ENCODE measurements at regions not wholly inside any gene's neighbourhood (a gene's known extent, or its start where the extent isn't known, plus 50 kb on each side); places are given as distances from the start of the nearest gene placed in this dataset.

DNA sequence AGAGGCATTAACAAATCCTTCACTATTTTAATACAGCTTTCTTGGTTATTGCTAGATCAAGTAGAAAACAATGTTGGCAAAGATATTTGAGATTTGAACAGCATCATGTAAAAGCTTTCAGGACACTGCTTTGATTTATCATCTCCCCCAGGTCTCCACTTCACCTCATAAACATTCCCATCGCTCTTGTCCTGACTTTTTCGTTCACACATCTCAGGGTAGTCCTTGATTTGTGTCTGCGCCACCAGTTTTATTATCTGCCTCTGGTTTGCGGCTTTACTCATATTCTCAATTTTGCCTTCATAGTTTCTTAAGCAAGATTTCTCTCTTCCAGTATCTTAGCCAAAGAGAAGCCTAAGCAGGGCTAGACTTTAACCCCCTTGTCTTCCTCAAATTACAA, 63.5 kb upstream of the ROR1 start:
- no peak for DNase-seq (ENCODE audit: low read depth)

- DNase-seq (ENCODE audit: low read depth): no peak
Observed at GRCh38 chr1:63710761-63711380, 62.9 kb upstream of the ROR1 start.

GRCh38 chr1:63713041-63713440, 60.8 kb upstream of the ROR1 start:
- DNase-seq (ENCODE audit: low read depth): no peak

DNA sequence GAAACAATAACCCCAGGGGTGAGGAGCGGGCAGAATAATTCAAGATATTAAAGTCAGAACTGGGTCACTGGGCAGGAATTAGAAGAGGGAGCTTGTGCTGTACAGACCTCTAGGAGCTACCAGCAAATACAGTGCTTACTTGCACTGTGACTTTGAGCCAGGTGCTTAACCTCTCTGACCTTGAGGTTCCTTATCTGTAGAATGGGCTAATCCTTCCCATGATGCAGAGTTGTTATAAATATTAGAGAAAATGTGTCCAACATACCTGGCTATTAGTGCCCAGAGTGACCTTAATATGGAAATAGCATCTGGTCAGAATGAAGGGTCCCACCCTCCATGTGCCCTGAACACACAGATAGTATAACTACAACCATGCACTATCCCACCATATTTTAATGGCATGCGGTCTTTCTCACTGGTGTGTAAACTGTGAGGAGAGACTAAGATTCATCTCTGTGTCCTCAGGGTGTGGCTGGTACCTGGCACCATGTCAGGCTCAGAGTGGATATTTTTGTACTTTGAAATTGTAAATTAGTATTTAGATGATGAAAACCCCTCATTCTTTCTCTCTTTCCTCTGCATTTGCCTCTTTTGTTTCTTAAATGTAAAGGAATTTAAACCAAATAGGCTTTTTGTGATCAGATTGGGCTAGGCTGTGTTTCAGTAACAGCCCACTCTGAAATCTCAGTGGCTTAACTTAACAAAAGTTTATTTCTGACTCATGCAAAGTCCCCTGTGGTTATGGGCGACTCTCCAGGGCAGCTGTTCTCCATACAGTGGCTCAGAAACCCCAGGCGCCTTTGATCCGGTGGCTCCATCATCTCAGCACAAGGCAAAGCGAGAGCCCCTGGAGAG, 60.0 kb upstream of the ROR1 start:
- DNase-seq (ENCODE audit: low read depth): peak; percentile 61

- no peak for DNase-seq (ENCODE audit: low read depth)
Observed at GRCh38 chr1:63714482-63714760, 59.4 kb upstream of the ROR1 start.

DNA sequence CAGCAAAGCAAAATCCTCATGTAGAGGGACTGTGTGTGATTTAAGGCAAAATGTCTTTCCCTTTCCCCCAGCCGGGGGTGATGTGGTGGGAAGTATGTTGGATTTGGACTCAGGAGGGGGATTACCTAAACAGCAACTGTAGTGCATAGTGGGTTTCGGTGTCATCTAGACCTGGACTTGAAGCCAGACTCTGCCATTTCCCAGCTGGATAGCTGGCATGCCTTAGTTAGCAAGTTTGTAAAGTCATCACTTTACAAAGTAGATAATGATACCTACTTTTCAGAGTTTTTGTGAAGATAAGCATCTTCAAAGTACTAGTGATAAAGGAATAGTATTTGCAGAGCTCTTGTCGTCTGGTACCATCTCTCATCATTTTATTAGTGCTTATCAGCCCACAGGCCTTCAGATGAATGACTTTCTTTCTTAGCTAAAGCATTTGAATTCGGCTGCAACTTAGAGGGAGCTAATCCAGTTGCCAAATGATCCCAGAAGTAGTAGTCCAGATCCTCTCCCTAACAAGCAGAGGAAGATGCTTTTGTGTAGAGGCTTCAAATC, 56.2 kb upstream of the ROR1 start:
- no peak for DNase-seq (ENCODE audit: low read depth)

GRCh38 chr1:63718541-63718970, 55.3 kb upstream of the ROR1 start:
- DNase-seq (ENCODE audit: low read depth): no peak

DNA sequence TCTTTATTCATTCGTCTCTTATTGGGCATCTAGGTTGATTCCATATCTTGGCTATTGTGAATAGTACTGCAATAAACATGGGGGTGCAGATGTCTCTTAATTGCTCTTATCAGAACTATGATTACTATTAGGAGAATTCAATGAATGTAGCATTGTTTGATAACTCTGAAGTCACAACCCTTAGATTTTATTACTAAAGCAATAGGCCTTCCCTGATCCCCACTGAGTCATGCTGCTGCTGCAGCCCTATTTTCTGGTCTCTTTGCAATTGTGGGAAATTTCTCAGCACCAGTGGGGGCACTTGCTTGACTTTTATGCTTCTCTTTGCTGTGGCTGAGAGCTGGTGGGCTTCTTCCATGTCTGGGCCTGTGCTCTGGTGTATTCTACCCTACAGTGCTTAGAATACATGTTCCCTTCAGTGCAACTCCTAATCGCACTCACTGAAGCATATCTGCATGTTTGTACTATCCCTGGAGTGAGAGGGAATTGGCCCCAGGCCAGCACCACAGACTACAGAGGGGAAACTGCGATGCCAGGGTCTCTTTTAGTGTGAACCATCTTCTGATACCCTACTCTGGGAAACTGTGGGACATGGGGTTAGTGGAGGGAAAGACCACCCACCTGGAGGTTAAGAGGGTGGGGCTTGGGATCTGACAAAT, 52.2 kb upstream of the ROR1 start:
- DNase-seq (ENCODE audit: low read depth): no peak

DNA sequence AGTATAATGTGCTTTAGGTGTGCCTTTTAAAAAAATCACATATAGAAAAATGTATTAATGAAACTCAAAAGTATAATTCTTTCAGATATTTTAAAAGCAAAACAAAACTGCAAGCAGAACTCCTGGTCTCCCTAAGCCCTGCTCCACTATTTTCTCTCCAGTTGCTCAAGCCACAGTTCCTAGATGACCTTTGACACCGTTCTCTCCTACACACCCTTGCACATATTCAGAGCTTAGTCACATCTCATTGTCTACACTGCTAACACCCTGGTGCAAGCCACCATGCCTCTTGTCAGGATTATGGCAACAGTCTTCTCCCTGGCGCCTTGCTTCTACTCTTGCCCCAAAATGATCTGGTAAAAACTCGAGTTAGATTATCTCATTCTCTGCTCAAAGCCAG, 50.2 kb upstream of the ROR1 start:
- no peak for DNase-seq (ENCODE audit: low read depth)

Measured in fibroblast of the conjunctiva (primary cell).